ENCODE measurements at regions not wholly inside any gene's neighbourhood (a gene's known extent, or its start where the extent isn't known, plus 50 kb on each side); places are given as distances from the start of the nearest gene placed in this dataset.

GRCh38 chr9:106528158-106528557, 334.8 kb upstream of the ZNF462 start:
- H3K36me3 ChIP-seq, result no peaks in the 10 kb centered on the region
- DNase-seq, result no peak
- no peak overlapping the region for H3K4me3 ChIP-seq
- TF ChIP-seq POLR2A (IDR thresholded peaks at IDR 0.05) (no peak), CTCF (IDR thresholded peaks at IDR 0.05) (no peak)
- no peak overlapping the region for H3K27ac ChIP-seq
- peaks cover 0 to 3% (median 0%) of the 10 kb centered on the region in 12 donors for H3K9me3 ChIP-seq
- no peaks in the 10 kb centered on the region for H3K27me3 ChIP-seq
- no peak for ATAC-seq
- H3K4me1 ChIP-seq, result peaks cover 0 to 13% (median 0%) of the 10 kb centered on the region in 12 donors
- intact Hi-C loops (cut with DNase I), result loop anchor here in 1 of 10 donors (10.0 kb wide), 1 partner anchor 63 kb away; no protein-coding TSS in a partner anchor
- 79 to 92% (median 87%) methylated on average over 4 of the region's 4 CpGs for WGBS, 4 donors

DNA sequence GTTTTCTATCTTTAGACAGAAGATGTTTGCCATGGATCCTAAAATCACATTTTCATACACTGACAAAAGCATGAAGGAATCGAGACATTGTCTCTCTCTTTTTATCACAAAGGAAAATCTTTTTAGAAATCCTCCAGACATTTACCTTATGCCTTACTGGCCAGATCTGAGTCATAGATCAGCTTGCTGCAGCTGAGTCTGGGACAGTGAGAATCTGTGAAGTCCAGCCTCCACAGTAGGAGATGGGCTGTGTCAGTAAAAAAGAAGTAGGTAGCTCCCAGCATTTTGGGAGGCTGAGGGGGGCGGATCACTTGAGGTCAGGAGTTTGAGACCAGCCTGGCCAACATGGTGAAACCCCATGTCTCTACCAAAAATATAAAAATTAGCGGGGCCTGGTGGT, 333.4 kb upstream of the ZNF462 start:
- intact Hi-C loops (cut with DNase I), result loop anchor here in 2 of 10 donors (10.0 kb wide), 2 partner anchors 55 to 65 kb away; no protein-coding TSS in a partner anchor
- Histone ChIP-seq H3K4me3 (no peak overlapping the region), H3K36me3 (no peaks in the 10 kb centered on the region), H3K27me3 (no peaks in the 10 kb centered on the region), H3K27ac (no peak overlapping the region), H3K9me3 (no peaks in the 10 kb centered on the region), H3K4me1 (peaks cover 0 to 15% (median 0%) of the 10 kb centered on the region in 12 donors)
- DNase-seq (no peak), ATAC-seq (no peak)
- 87 to 96% (median 89%) methylated on average over 3 of the region's 3 CpGs for WGBS, 4 donors
- TF ChIP-seq POLR2A (IDR thresholded peaks at IDR 0.05) (no peak), CTCF (IDR thresholded peaks at IDR 0.05) (no peak)

DNA sequence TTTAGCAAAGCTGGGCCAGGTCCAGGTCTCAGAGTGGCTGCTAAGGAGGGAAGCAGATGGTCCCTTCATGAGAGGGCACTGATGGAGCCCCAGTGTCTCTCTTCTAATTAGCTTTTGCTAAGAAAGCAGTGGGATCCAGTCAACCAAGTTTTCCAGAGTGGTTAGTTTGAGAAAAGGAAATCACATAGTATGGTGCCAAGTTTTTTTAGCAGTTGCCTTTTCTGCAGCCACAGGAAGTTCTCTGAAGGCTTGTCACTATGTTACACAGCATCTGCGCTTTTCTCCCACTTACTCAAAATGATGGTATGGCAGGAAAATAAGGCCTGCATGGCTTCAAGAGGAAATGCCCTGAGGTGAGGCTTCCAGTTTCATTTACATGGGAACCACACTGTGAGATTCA, 331.5 kb upstream of the ZNF462 start:
- DNase-seq (peak in 1 of 5 donors; percentile 36), ATAC-seq (no peak)

More for the DNA sequence above, 331.5 kb upstream of the ZNF462 start:
- Histone ChIP-seq H3K36me3 (no peaks in the 10 kb centered on the region), H3K4me1 (peaks cover 0 to 22% (median 6%) of the 10 kb centered on the region in 12 donors), H3K9me3 (no peaks in the 10 kb centered on the region), H3K4me3 (no peak overlapping the region), H3K27me3 (no peaks in the 10 kb centered on the region), H3K27ac (no peak overlapping the region)
- intact Hi-C loops (cut with DNase I), result loop anchor here in 1 of 10 donors (10.0 kb wide), 1 partner anchor 57 kb away; no protein-coding TSS in a partner anchor
- 49 to 79% (median 64%) methylated on average over 1 of the region's 1 CpG for WGBS, 4 donors
- TF ChIP-seq CTCF (IDR thresholded peaks at IDR 0.05), result no peak
- no peak for TF ChIP-seq POLR2A (IDR thresholded peaks at IDR 0.05)

All from heart left ventricle (tissue), 16 donors.